GM12878 (cell line): ENCODE measurements at regions not wholly inside any gene's neighbourhood (a gene's known extent, or its start where the extent isn't known, plus 50 kb on each side); places are given as distances from the start of the nearest gene placed in this dataset.

Experiments used
- ATAC-seq: fragments of 200-7000 bp; cut with Tn5 transposase; 3 replicates; pipeline ENCODE4 v1.9.1; 2020; ENCODE audit warnings: mild to moderate bottlenecking, moderate library complexity
- BruUV-seq: library from RNA; stranded (reverse); fragments of 400-500 nt; replicated peaks from 2 replicates; lab custom pipeline; 2021; lab: Mats Ljungman, UMichigan
- CTCF ChIA-PET: fragments of 300-600 bp; sonication (Branson Sonifier 250); formaldehyde crosslinking; extraction: SDS; loops from one replicate; lab custom pipeline; 2021; ENCODE audit warnings: inconsistent platforms; lab: Yijun Ruan, JAX
- POLR2A ChIA-PET: fragments of 350-600 bp; formaldehyde crosslinking; extraction: SDS; loops from one replicate; lab custom pipeline; 2021; ENCODE audit warnings: inconsistent platforms; lab: Charles Lee
- RAD21 ChIA-PET: fragments of 300-600 bp; sonication (Branson Sonifier 250); formaldehyde crosslinking; loops from one replicate; lab custom pipeline; 2023; ENCODE audit warnings: antibody characterized with exemption; ENCODE audit not compliant: unreplicated experiment; lab: Charles Lee
- SMC1A ChIA-PET: fragments of 300-600 bp; sonication (Branson Sonifier 250); formaldehyde crosslinking; loops from one replicate; lab custom pipeline; 2023; ENCODE audit not compliant: unreplicated experiment, uncharacterized antibody; lab: Charles Lee
- DNase-seq: peaks from one replicate; pipeline ENCODE4 v3.0.0-alpha.2; 2011; ENCODE audit warnings: low read depth, low spot score
- FAIRE-seq: peaks from 3 replicates; lab custom pipeline; 2011; peaks lifted over from hg19 to GRCh38; lab: Jason Lieb, UNC
- H2AFZ ChIP-seq: 2 replicates; pipeline ENCODE4 v1.6.0; 2011; ENCODE audit warnings: low read depth, low read length, control low read depth; ENCODE audit not compliant: control insufficient read depth
- H3K27ac ChIP-seq: 2 replicates; pipeline ENCODE4 v1.5.1; 2011; ENCODE audit warnings: control low read depth; ENCODE audit not compliant: control insufficient read depth, insufficient read depth
- H3K27me3 ChIP-seq, 2 experiments: replicated peaks in 1 of 2; 2 replicates each; pipeline versions ENCODE4 v1.6.0 to v1.6.1; 2011; ENCODE audit warnings: low read length in 1 of 2; ENCODE audit not compliant: control insufficient read depth in 2 of 2, insufficient read depth in 2 of 2
- H3K36me3 ChIP-seq, 2 experiments: 2 replicates each; pipeline ENCODE4 v1.5.1; 2011; ENCODE audit warnings: low read length in 1 of 2; ENCODE audit not compliant: control insufficient read depth in 2 of 2, insufficient read depth in 2 of 2
- H3K4me1 ChIP-seq: 2 replicates; pipeline ENCODE4 v1.6.1; 2011; ENCODE audit warnings: mild to moderate bottlenecking, low read length, moderate library complexity, mixed read lengths; ENCODE audit not compliant: control insufficient read depth, insufficient read depth
- H3K4me2 ChIP-seq: 2 replicates; pipeline ENCODE4 v1.6.0; 2011; ENCODE audit warnings: control low read depth; ENCODE audit not compliant: control insufficient read depth, insufficient read depth
- H3K4me3 ChIP-seq: fragments of 200-600 bp; sonication (generic); 2 replicates; pipeline ENCODE4 v1.5.1; 2016
- H3K79me2 ChIP-seq: 2 replicates; pipeline ENCODE4 v1.6.0; 2011; ENCODE audit warnings: low read length; ENCODE audit not compliant: control insufficient read depth, insufficient read depth
- H3K9ac ChIP-seq: 2 replicates; pipeline ENCODE4 v1.8.0; 2011; ENCODE audit warnings: low read length, control low read depth, mixed read lengths; ENCODE audit not compliant: control insufficient read depth, insufficient read depth
- H3K9me3 ChIP-seq: replicated peaks from 3 replicates; pipeline ENCODE4 v1.5.1; 2011; ENCODE audit warnings: mild to moderate bottlenecking, low read length; ENCODE audit not compliant: control insufficient read depth, insufficient read depth
- H4K20me1 ChIP-seq: 2 replicates; pipeline ENCODE4 v1.6.0; 2011; ENCODE audit not compliant: control insufficient read depth, insufficient read depth
- BCL3 ChIP-seq: IDR thresholded peaks from 2 replicates; pipeline ENCODE4 v1.6.1; 2011; ENCODE audit warnings: borderline replicate concordance, low read depth, mild to moderate bottlenecking, moderate library complexity, low read length; ENCODE audit not compliant: insufficient read depth, poor library complexity, severe bottlenecking
- CEBPB ChIP-seq, 2 experiments: fragments of 150-350 bp in 1 of 2; IDR thresholded peaks; 2 replicates each; pipeline ENCODE4 v1.6.1; 2012 to 2014; ENCODE audit warnings: low read depth in 2 of 2, low read length in 2 of 2, borderline replicate concordance in 1 of 2, inconsistent platforms in 1 of 2
- E2F4 ChIP-seq: IDR thresholded peaks from 2 replicates; pipeline ENCODE4 v1.6.1; 2012; ENCODE audit warnings: low read depth, low read length, improper control_type of control experiment
- HDAC2 ChIP-seq: fragments of 200-600 bp; sonication (generic); IDR thresholded peaks from 2 replicates; pipeline ENCODE4 v1.6.1; 2017
- POLR2AphosphoS2 ChIP-seq: IDR thresholded peaks from 2 replicates; pipeline ENCODE4 v1.6.1; 2011; ENCODE audit warnings: low read depth, mild to moderate bottlenecking, low read length, improper control_type of control experiment, moderate library complexity
- RB1 ChIP-seq: fragments of 450-650 bp; formaldehyde crosslinking; IDR thresholded peaks from 2 replicates; pipeline ENCODE4 v1.6.1; 2017; ENCODE audit warnings: mild to moderate bottlenecking, borderline replicate concordance
- RBBP5 ChIP-seq: fragments of 200-600 bp; sonication (generic); conservative IDR thresholded peaks from 2 replicates; pipeline ENCODE4 v1.6.1; 2016
- RFX5 ChIP-seq: IDR thresholded peaks from 2 replicates; pipeline ENCODE4 v1.6.1; 2011; ENCODE audit warnings: low read depth, low read length, improper control_type of control experiment
- SKIL ChIP-seq: fragments of 450-650 bp; IDR thresholded peaks from 2 replicates; pipeline ENCODE4 v1.6.1; 2017; ENCODE audit warnings: mild to moderate bottlenecking, low read depth, inconsistent platforms; ENCODE audit not compliant: poor library complexity, severe bottlenecking
- TARDBP ChIP-seq: IDR thresholded peaks from 2 replicates; pipeline ENCODE4 v1.6.1; 2016; ENCODE audit warnings: borderline replicate concordance
- WGBS: methylation state at CpG from one replicate; pipeline ENCODE4 v1.1.6; 2016; ENCODE audit warnings: low lambda C conversion rate; ENCODE audit not compliant: insufficient replicate concordance, insufficient coverage; ENCODE audit errors: missing lambda C conversion rate; 5-methylcytosine and 5-hydroxymethylcytosine counted together
- in situ Hi-C: fragments of 300-500 bp; cut with MboI; formaldehyde crosslinking; loops from 9 replicates; pipeline ENCODE4 v1.14.3; 2018; ENCODE audit warnings: mixed read lengths
- intact Hi-C: fragments of 100-400 bp; cut with micrococcal nuclease; formaldehyde crosslinking; loops from one replicate; pipeline ENCODE4 v1.14.2; 2022; ENCODE audit not compliant: unreplicated experiment

- no peak overlapping the region for H3K4me3 ChIP-seq
- H3K27me3 ChIP-seq: no peaks in the 10 kb centered on the region
- no peaks in the 10 kb centered on the region for H3K4me1 ChIP-seq
- ChIA-PET SMC1A (no interaction called here), POLR2A (no interaction called here), CTCF (no interaction called here), RAD21 (no interaction called here)
- H3K9me3 ChIP-seq: no peaks in the 10 kb centered on the region
- no peak overlapping the region for H3K9ac ChIP-seq
- H2AFZ ChIP-seq: no peak overlapping the region
- FAIRE-seq (no peak), DNase-seq (no peak), ATAC-seq (no peak)
- TF ChIP-seq POLR2AphosphoS2 (no peak), E2F4 (no peak), HDAC2 (no peak)
- BruUV-seq: no TSS peak
- H3K36me3 ChIP-seq: no peaks in the 10 kb centered on the region
- no peaks in the 10 kb centered on the region for H3K79me2 ChIP-seq
- no peak overlapping the region for H3K27ac ChIP-seq
- intact Hi-C loops: no loop called here
- H3K4me2 ChIP-seq: no peak overlapping the region
- in situ Hi-C loops: no loop called here
- 0% methylated on average over 1 of the region's 1 CpG for WGBS
- H4K20me1 ChIP-seq: no peaks in the 10 kb centered on the region
Observed at GRCh38 chr14:49366416-49366815, 219.8 kb downstream of the RPS29 start.

- Histone ChIP-seq H3K27ac (no peak overlapping the region), H3K36me3 (no peaks in the 10 kb centered on the region), H3K4me2 (no peak overlapping the region), H2AFZ (no peak overlapping the region), H3K4me1 (no peaks in the 10 kb centered on the region), H4K20me1 (no peaks in the 10 kb centered on the region), H3K9ac (no peak overlapping the region), H3K9me3 (no peaks in the 10 kb centered on the region), H3K79me2 (no peaks in the 10 kb centered on the region), H3K27me3 (no peaks in the 10 kb centered on the region), H3K4me3 (no peak overlapping the region)
- ChIA-PET RAD21 (no interaction called here), POLR2A (no interaction called here), SMC1A (no interaction called here), CTCF (no interaction called here)
- 0% methylated on average over 1 of the region's 1 CpG for WGBS
- no peak for ATAC-seq
- intact Hi-C loops (no loop called here), in situ Hi-C loops (no loop called here)
- BruUV-seq: no TSS peak
- FAIRE-seq: no peak
- no peak for DNase-seq
- TF ChIP-seq RFX5 (no peak), CEBPB (IDR thresholded peaks at IDR 0.05; ENCODE audit: borderline replicate concordance in 1 of 2, low read depth in 2 of 2, low read length in 2 of 2) (no peak), SKIL (no peak), RB1 (no peak), TARDBP (no peak), RBBP5 (no peak), BCL3 (no peak)
Observed at GRCh38 chr14:49364752-49365117, 221.4 kb downstream of the RPS29 start.
